ENCODE measurements at regions not wholly inside any gene's neighbourhood (a gene's known extent, or its start where the extent isn't known, plus 50 kb on each side); places are given as distances from the start of the nearest gene placed in this dataset.

DNA sequence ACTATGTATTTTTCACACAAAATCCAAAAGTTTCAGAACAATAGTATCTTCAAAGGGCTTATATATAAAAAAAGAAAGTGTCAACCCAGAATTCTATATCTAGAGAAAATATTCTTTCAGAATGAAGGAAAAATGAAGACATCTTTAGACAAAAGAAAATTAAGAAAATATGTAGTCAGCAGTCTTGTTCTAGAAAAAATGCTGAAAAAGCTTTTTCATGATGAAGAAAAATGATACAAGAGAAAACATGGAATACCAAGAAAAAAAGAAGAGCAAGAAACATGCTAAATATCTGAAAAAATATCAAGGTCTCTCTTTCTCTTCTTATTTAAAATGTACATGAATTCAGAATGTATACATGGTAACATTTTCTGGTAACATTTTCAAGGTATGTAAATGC is 816.8 kb upstream of the FAT3 start:
- no peak for DNase-seq

DNA sequence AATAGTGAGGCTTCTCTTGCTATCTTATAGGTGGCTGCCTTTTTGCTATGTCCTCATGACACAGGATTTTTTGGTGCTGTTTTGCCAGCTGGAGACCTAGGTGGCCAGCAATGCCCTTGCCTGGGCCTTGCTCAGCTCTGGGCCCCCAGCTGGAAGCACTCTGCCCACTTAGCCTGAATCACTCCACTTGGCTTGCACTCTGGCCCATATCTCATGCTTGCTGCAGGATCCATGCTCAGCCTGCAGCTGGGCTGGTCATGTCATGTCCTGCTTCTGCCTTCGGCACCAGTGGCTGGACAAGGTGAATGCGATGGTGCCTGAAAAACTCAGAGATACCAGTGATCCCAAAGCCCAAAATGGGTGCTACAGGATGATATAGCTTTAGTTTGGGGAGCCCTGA is 818.6 kb upstream of the FAT3 start:
- no peak for DNase-seq

DNA sequence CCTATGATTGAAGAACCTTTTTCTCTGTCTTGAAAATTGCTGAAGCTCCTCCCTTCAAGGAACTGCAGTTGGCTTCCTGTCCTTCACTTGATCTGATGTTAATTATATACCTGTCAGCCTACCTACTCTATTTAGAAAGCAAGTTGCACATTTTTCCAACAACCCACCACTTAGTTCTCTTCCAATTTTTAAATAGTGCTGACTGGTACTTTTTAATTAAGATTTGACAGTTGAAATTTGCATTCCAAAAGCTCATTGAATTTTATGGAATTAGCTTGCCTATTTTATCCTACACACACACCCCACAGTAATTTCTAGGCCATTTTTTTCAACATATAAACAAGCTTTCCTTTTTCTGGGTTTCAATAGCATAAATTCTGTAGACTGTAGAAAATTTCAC is 820.3 kb upstream of the FAT3 start:
- no peak for DNase-seq

- no peak for DNase-seq
Measured at GRCh38 chr11:91397134-91397468, 827.5 kb upstream of the FAT3 start.

GRCh38 chr11:91396236-91397133 is 828.1 kb upstream of the FAT3 start:
- no peak for DNase-seq

DNA sequence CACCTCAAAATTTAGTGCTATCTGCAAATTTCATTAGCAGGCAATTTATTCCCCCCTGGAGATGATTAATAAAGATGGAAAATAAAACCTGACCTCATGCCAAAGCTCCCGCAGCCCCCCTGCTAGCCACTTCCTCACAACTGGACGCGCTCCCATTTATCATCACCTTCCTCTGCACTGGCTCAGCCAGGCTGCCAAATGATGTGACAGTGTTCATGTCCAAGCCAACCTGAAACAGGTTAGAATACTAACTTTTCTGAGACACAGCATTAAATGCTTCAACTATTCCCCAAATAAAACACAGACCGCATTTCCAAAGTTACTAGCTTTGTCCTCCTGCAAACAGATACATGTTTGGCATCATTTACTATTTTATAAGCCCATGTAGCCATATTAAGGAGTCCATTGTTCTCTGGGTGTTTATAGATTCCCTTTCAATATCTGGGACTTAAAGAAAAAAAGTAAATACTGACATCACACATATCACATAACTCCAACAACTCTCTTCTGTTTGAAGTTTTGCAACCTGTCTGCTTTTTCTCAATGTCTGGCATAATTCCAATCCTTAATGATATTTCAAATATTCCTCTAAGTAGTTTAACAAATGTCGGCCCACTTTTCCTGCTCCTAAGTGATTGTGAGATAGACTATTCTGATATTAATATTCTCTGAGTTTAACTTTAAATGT is 829.7 kb upstream of the FAT3 start:
- no peak for DNase-seq

- no peak for DNase-seq
Measured at GRCh38 chr11:91394073-91394726, 830.4 kb upstream of the FAT3 start.

GRCh38 chr11:91382946-91383345 is 841.7 kb upstream of the FAT3 start:
- no peak for DNase-seq

- DNase-seq = no peak
Measured at GRCh38 chr11:91374794-91375193, 849.8 kb upstream of the FAT3 start.

GRCh38 chr11:91373497-91373896 is 851.1 kb upstream of the FAT3 start:
- DNase-seq = peak; percentile 0

DNA sequence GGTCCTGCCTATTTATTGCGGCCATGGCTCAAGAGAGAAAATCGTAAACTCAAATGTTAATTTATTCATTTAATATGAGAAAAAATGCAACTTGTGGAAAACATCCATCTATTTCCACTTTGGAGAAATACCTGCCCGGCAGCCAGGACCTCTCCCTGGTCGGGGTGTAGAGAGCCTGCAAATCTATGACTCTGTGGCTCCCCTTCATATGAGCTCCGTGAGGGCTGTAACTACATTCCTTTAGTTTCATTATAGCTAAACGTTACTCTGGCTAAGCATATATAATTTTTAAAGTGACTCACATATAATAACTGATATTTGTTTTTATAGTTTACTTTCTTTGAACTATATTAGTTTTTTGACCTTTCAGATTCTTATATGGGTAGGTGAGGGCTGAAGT is 857.8 kb upstream of the FAT3 start:
- DNase-seq = no peak

- no peak for DNase-seq
Measured at GRCh38 chr11:91365986-91366585, 858.5 kb upstream of the FAT3 start.

DNA sequence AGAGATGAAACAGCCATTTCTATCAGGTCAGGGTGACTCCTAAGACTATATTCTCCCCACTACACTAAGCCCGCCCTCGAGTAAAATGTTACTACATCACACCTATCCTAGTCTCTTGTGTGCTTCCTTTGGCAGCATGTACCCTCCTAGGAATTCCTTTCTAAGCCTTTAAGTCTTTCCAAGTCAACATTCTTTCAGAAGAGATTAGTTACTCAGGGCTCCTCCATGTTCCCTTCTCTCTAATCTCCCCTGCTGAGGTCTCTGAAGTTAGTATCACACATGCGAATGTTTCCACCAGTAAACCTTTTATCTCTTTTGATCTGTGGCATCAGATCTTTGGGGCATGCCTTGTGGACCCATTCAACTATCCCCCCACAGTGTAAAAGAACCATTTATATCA is 873.7 kb upstream of the FAT3 start:
- no peak for DNase-seq

DNA sequence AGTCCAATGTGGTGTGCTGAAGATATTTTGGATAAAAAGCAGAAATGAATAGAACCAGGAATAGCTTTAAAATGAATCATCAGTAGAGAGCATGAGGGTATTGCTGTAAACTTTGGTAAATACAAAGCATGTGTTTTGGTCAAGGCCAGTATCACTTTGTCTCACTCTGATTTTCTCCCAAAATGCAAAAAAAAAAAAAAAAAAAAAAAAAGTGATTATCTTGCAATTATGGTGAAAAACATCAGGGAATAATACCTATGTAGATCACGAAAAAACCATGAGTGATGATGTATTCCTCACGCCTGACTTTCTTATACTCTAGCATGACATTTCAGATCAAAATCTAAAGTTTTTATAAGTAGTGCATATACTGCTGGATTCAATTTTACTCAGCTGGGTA is 897.9 kb upstream of the FAT3 start:
- no peak for DNase-seq

- no peak for DNase-seq
Measured at GRCh38 chr11:91326280-91326679, 898.3 kb upstream of the FAT3 start.

DNA sequence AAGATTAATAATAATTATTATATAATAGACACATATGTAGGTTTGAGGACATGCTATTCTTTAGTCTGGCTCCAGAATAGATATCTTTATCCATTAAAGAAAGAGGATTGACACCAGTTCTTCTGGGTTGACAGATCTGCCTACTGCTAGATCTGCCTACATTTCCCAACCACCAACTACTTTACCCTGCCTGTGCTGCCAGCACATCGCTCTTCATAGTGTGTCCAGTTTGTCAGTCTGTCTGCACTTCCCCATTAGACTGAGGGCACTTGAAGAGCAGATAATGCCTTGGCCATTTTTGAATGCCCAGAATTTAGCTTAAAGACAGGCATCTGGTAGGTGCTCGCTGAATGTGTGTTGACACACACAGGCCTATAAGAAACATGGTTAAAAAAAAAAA is 910.1 kb upstream of the FAT3 start:
- DNase-seq = no peak

- no peak for DNase-seq
Measured at GRCh38 chr11:91312541-91312940, 912.1 kb upstream of the FAT3 start.

- DNase-seq = no peak
Measured at GRCh38 chr11:91310085-91310484, 914.5 kb upstream of the FAT3 start.

DNA sequence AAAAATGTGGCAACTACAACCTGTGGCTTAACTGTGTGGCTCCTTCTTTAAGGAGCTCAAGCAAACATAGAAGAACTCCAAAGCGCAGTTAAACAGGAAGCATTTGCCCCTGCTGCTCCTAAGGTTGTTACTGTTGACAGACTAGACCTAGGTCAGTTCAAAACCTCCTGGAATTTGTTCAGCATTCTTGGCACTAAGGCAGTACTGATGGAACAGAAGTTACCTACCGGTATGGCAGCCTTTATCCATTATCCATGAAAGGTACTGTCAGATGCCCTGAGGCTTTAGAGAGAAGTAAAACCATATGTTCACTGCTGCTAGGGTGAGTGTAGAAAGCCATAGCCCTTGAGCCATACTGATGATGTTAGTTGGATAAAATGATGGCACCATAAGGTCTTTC is 916.5 kb upstream of the FAT3 start:
- DNase-seq = no peak

DNA sequence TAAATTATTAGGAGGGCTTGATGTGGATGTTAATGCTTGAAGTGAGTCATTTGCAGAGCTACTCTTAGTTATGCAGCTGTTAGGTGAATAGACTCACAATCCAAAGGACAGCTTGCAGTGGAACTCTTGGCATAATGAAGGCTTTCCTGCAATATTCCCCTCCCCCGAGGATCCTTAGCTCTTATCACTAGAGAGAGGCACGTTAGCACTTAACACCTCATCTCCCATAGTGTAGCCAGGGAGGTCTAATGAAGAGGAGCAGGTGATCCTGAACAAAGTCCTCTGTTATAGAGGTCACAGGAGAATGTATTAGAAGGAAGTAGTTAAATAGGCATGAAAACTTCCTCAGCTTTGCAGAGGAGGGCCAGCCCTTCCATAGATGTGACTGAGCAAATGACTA is 919.2 kb upstream of the FAT3 start:
- no peak for DNase-seq

DNA sequence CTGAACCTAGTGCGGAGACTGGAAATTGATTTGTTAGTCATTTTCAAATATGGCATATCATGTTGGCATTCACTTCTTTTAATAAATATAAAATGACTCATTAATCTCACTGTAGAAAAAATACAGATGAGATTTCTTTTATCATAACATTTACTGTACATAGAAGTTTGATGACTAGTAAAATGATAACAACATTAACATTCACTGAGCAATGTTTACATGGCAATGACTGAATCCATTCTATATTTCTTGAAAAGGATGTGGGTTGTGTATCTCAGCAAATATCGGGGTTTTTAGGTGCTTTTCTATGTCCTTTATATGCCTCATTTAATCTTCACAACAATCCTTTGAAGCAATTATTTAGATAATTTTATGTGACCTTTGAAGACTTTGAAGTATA is 920.9 kb upstream of the FAT3 start:
- DNase-seq = no peak

- DNase-seq = no peak
Measured at GRCh38 chr11:91299980-91300379, 924.6 kb upstream of the FAT3 start.

DNA sequence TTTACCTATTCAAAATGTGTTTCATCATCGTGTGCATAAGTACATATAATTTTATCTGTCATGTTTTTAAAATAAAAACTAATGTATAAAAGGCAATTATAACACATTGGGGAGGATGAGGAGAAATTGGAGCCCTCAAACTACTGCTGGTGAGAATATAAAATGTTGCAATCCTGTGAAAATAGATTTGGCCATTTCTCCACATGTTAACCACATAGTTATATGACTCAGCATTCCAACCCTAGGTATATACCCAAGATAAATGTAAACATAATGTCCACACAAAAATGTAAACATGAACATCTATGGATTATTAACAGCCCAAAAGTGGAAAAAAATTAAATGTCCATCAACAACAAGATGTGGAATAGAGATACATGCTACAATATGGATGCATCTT is 928.0 kb upstream of the FAT3 start:
- no peak for DNase-seq

GRCh38 chr11:91295591-91295990 is 929.0 kb upstream of the FAT3 start:
- no peak for DNase-seq
